TTC549 (cell line): ENCODE measurements at regions not wholly inside any gene's neighbourhood (a gene's known extent, or its start where the extent isn't known, plus 50 kb on each side); places are given as distances from the start of the nearest gene placed in this dataset.
"Not testable (repeated sequence)": the region's sequence is repeated elsewhere in the genome, so short reads cannot be mapped to it uniquely, and the experiment has no call there.

Source experiments
- FAIRE-seq: peaks from 2 replicates; lab custom pipeline; 2012; peaks lifted over from hg19 to GRCh38; lab: Jason Lieb, UNC

GRCh38 chr12:75943730-75944096, 87.9 kb downstream of the PHLDA1 start:
- FAIRE-seq: no peak

GRCh38 chr12:75941661-75942060, 89.9 kb downstream of the PHLDA1 start:
- FAIRE-seq: not testable (repeated sequence)

- FAIRE-seq: no peak
These were observed 92.4 kb downstream of the PHLDA1 start for GRCh38 chr12:75939016-75939642.

GRCh38 chr12:75938189-75938588, 93.4 kb downstream of the PHLDA1 start:
- FAIRE-seq: no peak

- no peak for FAIRE-seq
These were observed 94.1 kb downstream of the PHLDA1 start for GRCh38 chr12:75937486-75937885.

- no peak for FAIRE-seq
These were observed 94.8 kb downstream of the PHLDA1 start for GRCh38 chr12:75936515-75937440.

GRCh38 chr12:75935539-75936242, 95.9 kb downstream of the PHLDA1 start:
- no peak for FAIRE-seq

GRCh38 chr12:75933101-75933500, 98.5 kb downstream of the PHLDA1 start:
- no peak for FAIRE-seq

GRCh38 chr12:75932241-75932640, 99.3 kb downstream of the PHLDA1 start:
- FAIRE-seq: no peak

GRCh38 chr12:75923964-75924666, 107.5 kb downstream of the PHLDA1 start:
- no peak for FAIRE-seq

- no peak for FAIRE-seq
These were observed 108.5 kb downstream of the PHLDA1 start for GRCh38 chr12:75922944-75923642.

- FAIRE-seq: no peak
These were observed 109.8 kb downstream of the PHLDA1 start for GRCh38 chr12:75921622-75922289.

- no peak for FAIRE-seq
These were observed 113.9 kb downstream of the PHLDA1 start for GRCh38 chr12:75917715-75918114.

GRCh38 chr12:75917083-75917482, 114.5 kb downstream of the PHLDA1 start:
- no peak for FAIRE-seq

GRCh38 chr12:75913502-75914351, 117.8 kb downstream of the PHLDA1 start:
- no peak for FAIRE-seq

- FAIRE-seq: no peak
These were observed 121.6 kb downstream of the PHLDA1 start for GRCh38 chr12:75909714-75910656.

- FAIRE-seq: no peak
These were observed 122.5 kb downstream of the PHLDA1 start for GRCh38 chr12:75908961-75909605.

GRCh38 chr12:75905922-75906321, 125.7 kb downstream of the PHLDA1 start:
- no peak for FAIRE-seq
